Coronary artery (tissue), 2 donors: ENCODE measurements at regions not wholly inside any gene's neighbourhood (a gene's known extent, or its start where the extent isn't known, plus 50 kb on each side); places are given as distances from the start of the nearest gene placed in this dataset.

Experiments used
- DNase-seq: peaks from one replicate; pipeline ENCODE4 v3.0.0-alpha.2; 2017; ENCODE audit warnings: low spot score
- H3K27ac ChIP-seq, 2 donors: fragments of 200-600 bp; sonication (generic); one replicate each; pipeline ENCODE4 v1.5.1; 2016 to 2019
- H3K4me3 ChIP-seq: fragments of 200-600 bp; sonication (generic); 2 replicates; pipeline ENCODE4 v1.5.1; 2016; ENCODE audit warnings: mild to moderate bottlenecking, moderate library complexity
- TF ChIP-seq, protein P1 (sequence below): fragments of 200-600 bp; sonication (generic); IDR thresholded peaks from one replicate; pipeline ENCODE4 v1.5.1; 2019; ENCODE audit warnings: antibody characterized with exemption

- no peak for DNase-seq
- Histone ChIP-seq H3K4me3 (no peak overlapping the region), H3K27ac (no peak overlapping the region)
- TF ChIP-seq, protein P1, sequence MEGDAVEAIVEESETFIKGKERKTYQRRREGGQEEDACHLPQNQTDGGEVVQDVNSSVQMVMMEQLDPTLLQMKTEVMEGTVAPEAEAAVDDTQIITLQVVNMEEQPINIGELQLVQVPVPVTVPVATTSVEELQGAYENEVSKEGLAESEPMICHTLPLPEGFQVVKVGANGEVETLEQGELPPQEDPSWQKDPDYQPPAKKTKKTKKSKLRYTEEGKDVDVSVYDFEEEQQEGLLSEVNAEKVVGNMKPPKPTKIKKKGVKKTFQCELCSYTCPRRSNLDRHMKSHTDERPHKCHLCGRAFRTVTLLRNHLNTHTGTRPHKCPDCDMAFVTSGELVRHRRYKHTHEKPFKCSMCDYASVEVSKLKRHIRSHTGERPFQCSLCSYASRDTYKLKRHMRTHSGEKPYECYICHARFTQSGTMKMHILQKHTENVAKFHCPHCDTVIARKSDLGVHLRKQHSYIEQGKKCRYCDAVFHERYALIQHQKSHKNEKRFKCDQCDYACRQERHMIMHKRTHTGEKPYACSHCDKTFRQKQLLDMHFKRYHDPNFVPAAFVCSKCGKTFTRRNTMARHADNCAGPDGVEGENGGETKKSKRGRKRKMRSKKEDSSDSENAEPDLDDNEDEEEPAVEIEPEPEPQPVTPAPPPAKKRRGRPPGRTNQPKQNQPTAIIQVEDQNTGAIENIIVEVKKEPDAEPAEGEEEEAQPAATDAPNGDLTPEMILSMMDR = no peak
Observed at GRCh38 chrX:21056622-21057021, 317.6 kb upstream of the CNKSR2 start.

DNA sequence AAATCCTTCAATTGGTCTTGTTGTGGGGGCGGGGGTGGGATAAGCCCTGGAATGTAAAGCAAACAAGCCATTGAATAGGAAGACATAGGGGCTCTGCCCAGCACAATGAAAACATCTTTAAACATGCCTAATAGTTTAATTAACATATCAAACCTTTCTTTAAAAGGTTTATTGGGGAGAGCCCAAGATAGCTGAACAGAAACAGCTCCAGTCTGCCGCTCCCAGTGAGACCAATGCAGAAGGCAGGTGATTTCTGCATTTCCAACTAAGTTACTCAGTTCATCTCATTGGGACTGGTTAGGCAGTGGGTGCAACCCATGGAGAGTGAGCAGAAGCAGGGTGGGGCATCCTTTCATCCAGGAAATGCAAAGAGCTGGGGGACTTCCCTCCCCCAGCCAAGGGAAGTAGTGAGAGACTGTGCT lies 327.2 kb upstream of the CNKSR2 start:
- TF ChIP-seq, protein P1 = no peak
- no peak overlapping the region for H3K4me3 ChIP-seq
- no peak overlapping the region for H3K27ac ChIP-seq
- no peak for DNase-seq

GRCh38 chrX:21014326-21014725 lies 359.9 kb upstream of the CNKSR2 start:
- H3K4me3 ChIP-seq = no peak overlapping the region
- TF ChIP-seq, protein P1 = no peak
- no peak for DNase-seq

DNA sequence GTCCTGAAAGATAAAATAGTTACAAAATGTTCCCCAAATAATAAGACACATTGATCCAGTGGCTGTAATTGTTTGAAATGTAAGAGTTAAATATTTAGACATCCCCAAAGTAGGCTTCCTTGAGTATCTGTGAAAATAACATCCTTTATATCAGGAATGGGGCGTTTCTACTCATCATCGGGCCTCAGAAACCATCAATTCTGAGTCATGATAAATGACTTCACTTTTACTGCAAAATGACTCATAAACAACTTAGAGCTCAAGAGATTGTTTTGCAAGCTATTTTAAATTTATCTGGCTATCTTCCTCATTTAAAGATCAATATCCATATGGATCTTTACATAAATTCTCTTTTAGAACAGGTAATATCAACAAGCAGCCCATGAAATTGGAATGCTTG lies 369.4 kb upstream of the CNKSR2 start:
- TF ChIP-seq, protein P1 = no peak
- no peak for DNase-seq
- no peak overlapping the region for H3K4me3 ChIP-seq
- no peak overlapping the region for H3K27ac ChIP-seq

More at GRCh38 chrX:21014326-21014725, 359.9 kb upstream of the CNKSR2 start:
- no peak overlapping the region for H3K27ac ChIP-seq

DNA sequence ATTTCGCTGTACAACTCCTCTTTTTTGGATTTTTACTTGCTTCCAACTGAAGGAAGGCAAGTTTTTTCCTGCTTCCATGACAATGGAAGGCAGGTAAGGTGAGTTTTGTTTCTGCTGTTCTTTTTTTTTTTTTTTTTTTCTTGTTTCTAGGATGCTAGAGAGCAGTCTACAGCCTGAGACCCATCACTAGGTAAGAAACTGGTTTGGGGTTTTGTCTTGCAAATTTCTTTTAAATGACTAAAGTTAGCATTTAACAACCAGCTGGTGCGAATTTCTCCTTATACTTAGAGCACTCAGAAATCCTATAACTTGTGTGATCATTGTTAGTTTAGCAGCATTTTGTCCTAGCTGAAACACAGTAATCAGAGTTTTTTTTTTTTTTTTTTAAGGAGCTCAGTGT lies 378.4 kb upstream of the CNKSR2 start:
- H3K27ac ChIP-seq = no peak overlapping the region
- TF ChIP-seq, protein P1 = no peak
- no peak overlapping the region for H3K4me3 ChIP-seq
- no peak for DNase-seq

DNA sequence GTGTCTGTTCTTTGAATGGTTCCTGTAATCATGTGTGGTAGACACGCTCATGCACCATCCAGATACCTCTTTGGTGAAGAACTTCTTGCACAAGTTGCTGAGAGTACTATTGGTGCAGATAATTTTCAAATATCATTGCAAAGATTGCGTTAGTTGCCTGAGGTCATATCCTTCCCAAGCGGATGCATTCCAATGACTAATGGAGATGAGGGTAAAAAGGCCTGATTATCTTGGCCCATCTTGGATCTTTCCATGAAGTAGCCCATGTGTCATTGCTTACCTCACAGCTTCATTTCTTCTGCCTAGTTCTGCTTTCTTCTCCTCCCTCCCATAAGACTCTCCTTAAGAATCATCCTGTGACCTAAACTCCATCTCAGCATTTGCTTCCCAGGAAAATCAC lies 384.9 kb upstream of the CNKSR2 start:
- H3K4me3 ChIP-seq = no peak overlapping the region
- no peak overlapping the region for H3K27ac ChIP-seq
- TF ChIP-seq, protein P1 = no peak
- no peak for DNase-seq

DNA sequence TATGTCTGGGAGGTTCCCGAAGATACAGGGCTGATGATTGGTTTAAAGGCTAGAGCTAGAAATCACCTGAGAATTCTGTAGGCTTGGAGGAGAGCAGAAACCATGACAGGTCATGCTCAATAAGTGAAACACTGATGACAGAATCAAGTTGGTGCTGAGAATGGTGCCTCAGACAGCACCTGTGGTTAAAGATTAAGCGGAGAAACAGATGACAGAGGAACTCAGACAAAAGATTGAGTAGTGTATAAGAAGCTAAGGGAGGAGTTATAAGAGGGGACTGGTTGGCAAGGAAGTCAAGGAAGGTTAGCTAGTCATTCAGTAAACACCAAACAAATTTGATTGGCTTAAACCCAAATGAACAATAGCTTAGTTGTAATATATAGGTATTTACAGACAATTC lies 385.4 kb upstream of the CNKSR2 start:
- TF ChIP-seq, protein P1 = no peak
- H3K4me3 ChIP-seq = no peak overlapping the region

More for the DNA sequence above, 385.4 kb upstream of the CNKSR2 start:
- no peak overlapping the region for H3K27ac ChIP-seq
- DNase-seq = no peak
